Uterus (tissue), 3 donors: ENCODE measurements at regions not wholly inside any gene's neighbourhood (a gene's known extent, or its start where the extent isn't known, plus 50 kb on each side); places are given as distances from the start of the nearest gene placed in this dataset.

Experiments used
- DNase-seq, 2 donors: peaks; one replicate each; pipeline ENCODE4 v3.0.0-alpha.2; 2019 to 2020
- H3K27ac ChIP-seq, 2 donors: fragments of 200-600 bp; sonication (generic); 1 replicate in 1 of 2; 2 replicates in 1 of 2; pipeline ENCODE4 v1.5.1; 2016 to 2018
- H3K27me3 ChIP-seq, 2 donors: fragments of 200-600 bp; sonication (generic); one replicate each; pipeline ENCODE4 v1.5.1; 2018 to 2019; ENCODE audit warnings: control low read depth in 1 of 2
- H3K36me3 ChIP-seq, 2 donors: fragments of 200-600 bp; sonication (generic); one replicate each; pipeline ENCODE4 v1.5.1; 2019; ENCODE audit warnings: control low read depth in 1 of 2
- H3K4me1 ChIP-seq, 2 donors: fragments of 200-600 bp; sonication (generic); one replicate each; pipeline ENCODE4 v1.5.1; 2018 to 2019; ENCODE audit warnings: control low read depth in 1 of 2
- H3K4me3 ChIP-seq, 2 donors: fragments of 200-600 bp; sonication (generic); 1 replicate in 1 of 2; 2 replicates in 1 of 2; pipeline ENCODE4 v1.5.1; 2018 to 2019; ENCODE audit warnings: mild to moderate bottlenecking in 1 of 2
- H3K9me3 ChIP-seq, 2 donors: fragments of 200-600 bp; sonication (generic); one replicate each; pipeline ENCODE4 v1.5.1; 2019; ENCODE audit warnings: control low read depth in 1 of 2
- CTCF ChIP-seq, 4 experiments: fragments of 200-600 bp in 2 of 4; fragments of 450-650 bp in 2 of 4; sonication (generic) in 2 of 4; IDR thresholded peaks; one replicate each; pipeline ENCODE4 v1.5.1; 2016 to 2019; ENCODE audit warnings: antibody characterized with exemption in 4 of 4, mild to moderate bottlenecking in 2 of 4, moderate library complexity in 1 of 4
- POLR2A ChIP-seq, 2 donors: fragments of 450-650 bp; IDR thresholded peaks; one replicate each; pipeline ENCODE4 v1.6.1; 2016; ENCODE audit warnings: antibody characterized with exemption in 2 of 2, mild to moderate bottlenecking in 1 of 2, moderate library complexity in 1 of 2
- intact Hi-C: fragments of 100-400 bp; cut with DNase I; formaldehyde crosslinking; loops from one replicate; pipeline ENCODE4 v1.15.1; 2023; ENCODE audit warnings: low total_unique reads
- donor health status: DM: yes; HTN: yes; CAD: no.

GRCh38 chr14:98964171-98964570 is 307.8 kb downstream of the BCL11B start:
- intact Hi-C loops = no loop called here
- no peaks in the 10 kb centered on the region for H3K27me3 ChIP-seq
- no peaks in the 10 kb centered on the region for H3K36me3 ChIP-seq
- H3K4me3 ChIP-seq = no peak overlapping the region
- no peak overlapping the region for H3K27ac ChIP-seq
- H3K9me3 ChIP-seq = no peaks in the 10 kb centered on the region
- DNase-seq = no peak
- H3K4me1 ChIP-seq = no peaks in the 10 kb centered on the region
- no peak for TF ChIP-seq POLR2A (IDR thresholded peaks at IDR 0.05)
- no peak for TF ChIP-seq CTCF (IDR thresholded peaks at IDR 0.05)

GRCh38 chr14:98965076-98965475 is 306.9 kb downstream of the BCL11B start:
- intact Hi-C loops = no loop called here
- no peak for DNase-seq
- H3K4me1 ChIP-seq = no peaks in the 10 kb centered on the region
- TF ChIP-seq POLR2A (IDR thresholded peaks at IDR 0.05) = no peak
- TF ChIP-seq CTCF (IDR thresholded peaks at IDR 0.05) = no peak
- H3K36me3 ChIP-seq = no peaks in the 10 kb centered on the region
- no peaks in the 10 kb centered on the region for H3K27me3 ChIP-seq
- no peak overlapping the region for H3K27ac ChIP-seq
- H3K4me3 ChIP-seq = no peak overlapping the region
- H3K9me3 ChIP-seq = no peaks in the 10 kb centered on the region

GRCh38 chr14:98966016-98966415 is 306.0 kb downstream of the BCL11B start:
- H3K4me1 ChIP-seq = no peaks in the 10 kb centered on the region
- H3K9me3 ChIP-seq = no peaks in the 10 kb centered on the region
- TF ChIP-seq CTCF (IDR thresholded peaks at IDR 0.05) (no peak), POLR2A (IDR thresholded peaks at IDR 0.05) (no peak)
- no peak for DNase-seq
- no peak overlapping the region for H3K27ac ChIP-seq
- H3K27me3 ChIP-seq = no peaks in the 10 kb centered on the region
- H3K36me3 ChIP-seq = no peaks in the 10 kb centered on the region
- intact Hi-C loops = no loop called here
- H3K4me3 ChIP-seq = no peak overlapping the region

GRCh38 chr14:98966475-98967162 is 305.4 kb downstream of the BCL11B start:
- TF ChIP-seq CTCF (IDR thresholded peaks at IDR 0.05) = no peak
- TF ChIP-seq POLR2A (IDR thresholded peaks at IDR 0.05) = no peak
- no peak for DNase-seq

GRCh38 chr14:98974113-98974512 is 297.9 kb downstream of the BCL11B start:
- no peaks in the 10 kb centered on the region for H3K27me3 ChIP-seq
- no peaks in the 10 kb centered on the region for H3K9me3 ChIP-seq
- no peaks in the 10 kb centered on the region for H3K36me3 ChIP-seq
- H3K27ac ChIP-seq = no peak overlapping the region
- no peaks in the 10 kb centered on the region for H3K4me1 ChIP-seq
- H3K4me3 ChIP-seq = no peak overlapping the region
- no peak for DNase-seq
- TF ChIP-seq CTCF (IDR thresholded peaks at IDR 0.05) (no peak), POLR2A (IDR thresholded peaks at IDR 0.05) (no peak)
- intact Hi-C loops = no loop called here

More at GRCh38 chr14:98966475-98967162, 305.4 kb downstream of the BCL11B start:
- Histone ChIP-seq H3K4me3 (no peak overlapping the region), H3K27me3 (no peaks in the 10 kb centered on the region), H3K9me3 (no peaks in the 10 kb centered on the region), H3K27ac (no peak overlapping the region), H3K4me1 (no peaks in the 10 kb centered on the region), H3K36me3 (no peaks in the 10 kb centered on the region)
- intact Hi-C loops = no loop called here
